ENCODE measurements at regions not wholly inside any gene's neighbourhood (a gene's known extent, or its start where the extent isn't known, plus 50 kb on each side); places are given as distances from the start of the nearest gene placed in this dataset.
A peak's percentile ranks its signal among the peaks of the same experiment; 100 is the strongest.

- intact Hi-C loops (cut with DNase I): no loop called here
- WGBS: 83% methylated on average over 5 of the region's 5 CpGs
- H3K4me1 ChIP-seq (ENCODE audit: control insufficient read depth, insufficient read depth, low read length): no peaks in the 10 kb centered on the region
- no peak for DNase-seq
- no peak overlapping the region for H3K27ac ChIP-seq (ENCODE audit: low read length)
- no peak overlapping the region for H3K4me3 ChIP-seq (ENCODE audit: low read length)
- H3K9me3 ChIP-seq (ENCODE audit: control insufficient read depth, low read length): no peaks in the 10 kb centered on the region
- ATAC-seq: no peak
- no peaks in the 10 kb centered on the region for H3K27me3 ChIP-seq (ENCODE audit: control insufficient read depth, insufficient read depth)
Measured at GRCh38 chr12:4169531-4169930, 104.0 kb upstream of the CCND2 start.

- WGBS: 73% methylated on average over 6 of the region's 6 CpGs
- H3K4me1 ChIP-seq (ENCODE audit: control insufficient read depth, insufficient read depth, low read length): no peaks in the 10 kb centered on the region
- no peaks in the 10 kb centered on the region for H3K9me3 ChIP-seq (ENCODE audit: control insufficient read depth, low read length)
- no peak overlapping the region for H3K4me3 ChIP-seq (ENCODE audit: low read length)
- intact Hi-C loops (cut with DNase I): no loop called here
- DNase-seq (no peak), ATAC-seq (no peak)
- H3K27ac ChIP-seq (ENCODE audit: low read length): no peak overlapping the region
- H3K27me3 ChIP-seq (ENCODE audit: control insufficient read depth, insufficient read depth): no peaks in the 10 kb centered on the region
Measured at GRCh38 chr12:4168036-4168435, 105.5 kb upstream of the CCND2 start.

GRCh38 chr12:4164559-4165558 is 108.7 kb upstream of the CCND2 start:
- H3K4me3 ChIP-seq (ENCODE audit: low read length): peak overlapping the region; percentile 35
- DNase-seq (peak; percentile 68 to 80 (median 76)), ATAC-seq (peak; percentile 91 to 94)
- intact Hi-C loops (cut with DNase I): no loop called here
- no peak overlapping the region for H3K27ac ChIP-seq (ENCODE audit: low read length)
- 9% methylated on average over 63 of the region's 63 CpGs for WGBS
- no peaks in the 10 kb centered on the region for H3K27me3 ChIP-seq (ENCODE audit: control insufficient read depth, insufficient read depth)
- no peaks in the 10 kb centered on the region for H3K9me3 ChIP-seq (ENCODE audit: control insufficient read depth, low read length)
- no peaks in the 10 kb centered on the region for H3K4me1 ChIP-seq (ENCODE audit: control insufficient read depth, insufficient read depth, low read length)

- ATAC-seq (peak in 1 of 2 donors; percentile 17), DNase-seq (no peak)
- intact Hi-C loops (cut with DNase I): no loop called here
- Histone ChIP-seq H3K9me3 (ENCODE audit: control insufficient read depth, low read length) (no peaks in the 10 kb centered on the region), H3K27ac (ENCODE audit: low read length) (no peak overlapping the region), H3K4me3 (ENCODE audit: low read length) (peak overlapping the region; percentile 35), H3K4me1 (ENCODE audit: control insufficient read depth, insufficient read depth, low read length) (no peaks in the 10 kb centered on the region), H3K27me3 (ENCODE audit: control insufficient read depth, insufficient read depth) (no peaks in the 10 kb centered on the region)
- 49% methylated on average over 12 of the region's 12 CpGs for WGBS
Measured at GRCh38 chr12:4164188-4164558, 109.4 kb upstream of the CCND2 start.

- intact Hi-C loops (cut with DNase I): no loop called here
- DNase-seq (no peak), ATAC-seq (no peak)
- Histone ChIP-seq H3K27me3 (ENCODE audit: control insufficient read depth, insufficient read depth) (no peaks in the 10 kb centered on the region), H3K9me3 (ENCODE audit: control insufficient read depth, low read length) (no peaks in the 10 kb centered on the region), H3K4me3 (ENCODE audit: low read length) (no peak overlapping the region), H3K27ac (ENCODE audit: low read length) (no peak overlapping the region), H3K4me1 (ENCODE audit: control insufficient read depth, insufficient read depth, low read length) (no peaks in the 10 kb centered on the region)
- 97% methylated on average over 3 of the region's 3 CpGs for WGBS
Measured at GRCh38 chr12:4161718-4162117, 111.8 kb upstream of the CCND2 start.

- H3K9me3 ChIP-seq (ENCODE audit: control insufficient read depth, low read length): no peaks in the 10 kb centered on the region
- no peak overlapping the region for H3K27ac ChIP-seq (ENCODE audit: low read length)
- H3K4me3 ChIP-seq (ENCODE audit: low read length): no peak overlapping the region
- DNase-seq (no peak), ATAC-seq (no peak)
- no peaks in the 10 kb centered on the region for H3K27me3 ChIP-seq (ENCODE audit: control insufficient read depth, insufficient read depth)
- 84% methylated on average over 2 of the region's 2 CpGs for WGBS
- intact Hi-C loops (cut with DNase I): no loop called here
- no peaks in the 10 kb centered on the region for H3K4me1 ChIP-seq (ENCODE audit: control insufficient read depth, insufficient read depth, low read length)
Measured at GRCh38 chr12:4160314-4161040, 113.1 kb upstream of the CCND2 start.

GRCh38 chr12:4159851-4160250 is 113.7 kb upstream of the CCND2 start:
- H3K9me3 ChIP-seq (ENCODE audit: control insufficient read depth, low read length): no peaks in the 10 kb centered on the region
- ATAC-seq (no peak), DNase-seq (no peak)
- WGBS: 95% methylated on average over 2 of the region's 2 CpGs
- no peak overlapping the region for H3K27ac ChIP-seq (ENCODE audit: low read length)
- intact Hi-C loops (cut with DNase I): no loop called here
- H3K27me3 ChIP-seq (ENCODE audit: control insufficient read depth, insufficient read depth): no peaks in the 10 kb centered on the region
- H3K4me3 ChIP-seq (ENCODE audit: low read length): no peak overlapping the region
- no peaks in the 10 kb centered on the region for H3K4me1 ChIP-seq (ENCODE audit: control insufficient read depth, insufficient read depth, low read length)

- DNase-seq (no peak), ATAC-seq (no peak)
- WGBS: 83% methylated on average over 2 of the region's 2 CpGs
- Histone ChIP-seq H3K4me1 (ENCODE audit: control insufficient read depth, insufficient read depth, low read length) (no peaks in the 10 kb centered on the region), H3K9me3 (ENCODE audit: control insufficient read depth, low read length) (no peaks in the 10 kb centered on the region), H3K27ac (ENCODE audit: low read length) (no peak overlapping the region), H3K27me3 (ENCODE audit: control insufficient read depth, insufficient read depth) (no peaks in the 10 kb centered on the region), H3K4me3 (ENCODE audit: low read length) (no peak overlapping the region)
- intact Hi-C loops (cut with DNase I): no loop called here
Measured at GRCh38 chr12:4158306-4158705, 115.3 kb upstream of the CCND2 start.

- Histone ChIP-seq H3K27me3 (ENCODE audit: control insufficient read depth, insufficient read depth) (no peaks in the 10 kb centered on the region), H3K9me3 (ENCODE audit: control insufficient read depth, low read length) (no peaks in the 10 kb centered on the region), H3K27ac (ENCODE audit: low read length) (no peak overlapping the region), H3K4me3 (ENCODE audit: low read length) (no peak overlapping the region), H3K4me1 (ENCODE audit: control insufficient read depth, insufficient read depth, low read length) (no peaks in the 10 kb centered on the region)
- intact Hi-C loops (cut with DNase I): no loop called here
- DNase-seq (no peak), ATAC-seq (no peak)
- WGBS: 77% methylated on average over 3 of the region's 3 CpGs
Measured at GRCh38 chr12:4157122-4157521, 116.4 kb upstream of the CCND2 start.

- Histone ChIP-seq H3K9me3 (ENCODE audit: control insufficient read depth, low read length) (no peaks in the 10 kb centered on the region), H3K4me3 (ENCODE audit: low read length) (no peak overlapping the region), H3K4me1 (ENCODE audit: control insufficient read depth, insufficient read depth, low read length) (no peaks in the 10 kb centered on the region), H3K27ac (ENCODE audit: low read length) (no peak overlapping the region), H3K27me3 (ENCODE audit: control insufficient read depth, insufficient read depth) (no peaks in the 10 kb centered on the region)
- ATAC-seq (no peak), DNase-seq (no peak)
- 85% methylated on average over 2 of the region's 2 CpGs for WGBS
- intact Hi-C loops (cut with DNase I): no loop called here
Measured at GRCh38 chr12:4156317-4156716, 117.2 kb upstream of the CCND2 start.

- Histone ChIP-seq H3K27me3 (ENCODE audit: control insufficient read depth, insufficient read depth) (no peaks in the 10 kb centered on the region), H3K27ac (ENCODE audit: low read length) (no peak overlapping the region), H3K4me1 (ENCODE audit: control insufficient read depth, insufficient read depth, low read length) (no peaks in the 10 kb centered on the region), H3K4me3 (ENCODE audit: low read length) (no peak overlapping the region), H3K9me3 (ENCODE audit: control insufficient read depth, low read length) (no peaks in the 10 kb centered on the region)
- intact Hi-C loops (cut with DNase I): no loop called here
- 88% methylated on average over 7 of the region's 7 CpGs for WGBS
- no peak for DNase-seq
- no peak for ATAC-seq
Measured at GRCh38 chr12:4154672-4155225, 118.8 kb upstream of the CCND2 start.
